ENCODE measurements at regions not wholly inside any gene's neighbourhood (a gene's known extent, or its start where the extent isn't known, plus 50 kb on each side); places are given as distances from the start of the nearest gene placed in this dataset.

DNA sequence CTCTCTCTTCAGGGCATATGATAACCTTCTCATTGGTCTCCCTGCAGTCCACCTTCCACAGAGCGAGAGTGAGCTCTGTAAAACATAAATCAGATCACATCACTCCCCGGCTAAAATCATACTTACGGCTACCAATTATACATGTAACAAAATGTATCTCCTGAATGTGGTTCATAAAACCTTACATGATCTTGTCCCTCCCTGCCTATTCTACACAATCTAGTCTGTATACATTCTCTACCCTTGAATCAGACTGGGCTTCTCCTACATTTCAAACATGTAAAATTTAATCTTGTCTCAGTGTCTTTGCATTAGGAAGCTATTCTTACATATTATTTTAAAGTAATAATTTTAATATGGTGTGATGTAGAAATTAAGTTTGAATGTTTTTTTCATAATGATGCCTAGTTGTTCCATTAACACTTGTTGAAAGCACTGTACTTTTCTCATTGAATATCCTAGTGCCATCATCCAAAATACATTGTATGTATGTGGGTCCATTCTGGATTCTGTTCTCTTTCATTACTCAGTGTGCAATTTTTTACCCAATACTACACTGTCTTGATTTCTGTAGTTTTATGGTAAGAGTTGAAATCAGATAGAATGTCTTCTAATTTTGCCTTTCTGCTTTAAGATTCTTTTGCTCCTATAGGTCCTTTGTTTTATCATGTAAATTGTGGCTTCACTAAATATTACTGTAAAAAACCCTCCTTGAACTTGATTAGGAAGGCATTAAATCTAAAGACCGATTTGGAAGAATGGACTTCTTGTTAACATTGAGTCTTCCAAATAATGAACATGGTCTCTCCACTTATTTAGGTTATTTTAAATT lies 403.3 kb upstream of the EPHA7 start:
- DNase-seq: no peak

DNA sequence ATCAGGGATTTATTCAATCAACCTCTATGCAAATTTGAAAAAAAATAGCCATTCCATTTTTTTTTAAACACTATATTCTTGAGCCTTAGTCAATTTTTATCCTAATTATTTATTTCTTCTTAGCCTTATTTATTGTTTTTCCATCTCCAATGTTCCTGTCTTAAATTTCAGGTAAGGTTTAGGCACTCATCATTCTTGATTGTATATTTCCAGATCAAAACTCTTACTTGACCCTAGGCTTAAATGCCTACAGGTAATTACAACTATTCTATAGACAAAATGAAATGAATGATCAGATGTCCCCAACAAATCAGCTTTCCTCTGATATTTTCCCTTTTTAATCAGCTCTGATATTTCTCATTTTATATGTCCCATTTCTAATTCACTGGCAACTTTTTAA lies 402.6 kb upstream of the EPHA7 start:
- DNase-seq: no peak

DNA sequence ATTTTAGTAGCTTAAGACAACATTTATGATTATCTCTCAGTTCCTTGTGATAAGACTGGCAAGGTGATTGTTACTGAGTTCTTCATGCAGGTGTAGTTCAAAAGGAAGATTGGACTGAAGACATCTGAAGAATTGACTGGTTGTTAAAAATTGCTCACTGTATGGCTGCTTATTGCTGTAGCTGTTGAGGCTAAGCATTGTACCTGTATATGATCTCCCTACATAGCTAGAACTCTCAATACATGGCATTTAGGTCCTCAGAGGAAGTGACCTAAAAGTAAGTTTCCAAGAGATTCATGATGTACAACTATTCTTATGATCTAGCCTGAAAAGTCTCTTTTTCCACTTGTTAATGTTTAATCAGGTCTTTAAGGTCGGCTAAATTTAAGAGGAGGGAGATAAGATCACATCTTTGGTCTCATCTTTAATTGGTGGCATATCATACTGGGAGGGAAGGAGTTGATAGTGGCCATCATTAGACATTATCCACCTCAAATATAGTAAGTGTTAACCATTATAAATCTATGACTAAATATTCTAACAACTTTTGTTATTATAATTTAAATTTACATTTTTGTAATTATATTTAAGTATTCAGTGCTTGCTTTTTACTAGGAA lies 401.2 kb upstream of the EPHA7 start:
- DNase-seq: no peak

DNA sequence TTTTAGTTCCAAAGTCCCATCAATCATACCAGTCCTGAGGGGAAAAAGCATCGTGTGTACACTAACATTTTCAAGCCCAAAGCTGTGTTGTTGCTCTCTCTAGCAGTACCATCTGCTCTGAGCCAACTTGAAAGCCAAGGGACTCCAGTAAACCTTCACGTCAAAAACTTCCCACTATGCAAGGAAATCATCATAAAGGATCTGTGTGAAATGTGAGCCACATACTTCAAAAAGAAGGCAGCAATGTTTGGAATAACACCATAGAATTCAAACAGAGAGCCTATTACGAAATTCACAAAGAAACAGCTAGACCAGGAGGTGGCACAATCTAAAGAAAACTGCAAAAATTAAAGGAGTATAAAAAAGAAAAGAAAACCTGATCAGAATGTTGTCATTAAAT lies 399.8 kb upstream of the EPHA7 start:
- no peak for DNase-seq

DNA sequence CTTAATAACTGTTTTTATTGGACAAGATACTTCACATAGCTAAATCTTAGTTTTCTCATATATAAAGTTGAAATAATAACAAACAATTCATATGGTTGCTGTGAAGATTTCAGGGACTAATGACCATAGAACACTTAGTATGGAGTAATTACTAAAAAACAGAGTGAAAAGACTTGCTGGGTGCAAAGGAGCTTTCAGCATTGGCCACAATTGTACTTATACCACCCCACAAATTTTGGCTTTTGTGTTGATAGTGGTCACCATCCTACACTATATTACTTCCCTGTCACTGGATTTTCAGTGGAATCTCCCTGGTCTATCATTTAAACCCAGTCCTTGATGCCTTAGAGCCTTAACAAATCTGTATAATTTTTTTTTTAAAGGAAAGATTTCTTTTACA lies 398.6 kb upstream of the EPHA7 start:
- DNase-seq: no peak

DNA sequence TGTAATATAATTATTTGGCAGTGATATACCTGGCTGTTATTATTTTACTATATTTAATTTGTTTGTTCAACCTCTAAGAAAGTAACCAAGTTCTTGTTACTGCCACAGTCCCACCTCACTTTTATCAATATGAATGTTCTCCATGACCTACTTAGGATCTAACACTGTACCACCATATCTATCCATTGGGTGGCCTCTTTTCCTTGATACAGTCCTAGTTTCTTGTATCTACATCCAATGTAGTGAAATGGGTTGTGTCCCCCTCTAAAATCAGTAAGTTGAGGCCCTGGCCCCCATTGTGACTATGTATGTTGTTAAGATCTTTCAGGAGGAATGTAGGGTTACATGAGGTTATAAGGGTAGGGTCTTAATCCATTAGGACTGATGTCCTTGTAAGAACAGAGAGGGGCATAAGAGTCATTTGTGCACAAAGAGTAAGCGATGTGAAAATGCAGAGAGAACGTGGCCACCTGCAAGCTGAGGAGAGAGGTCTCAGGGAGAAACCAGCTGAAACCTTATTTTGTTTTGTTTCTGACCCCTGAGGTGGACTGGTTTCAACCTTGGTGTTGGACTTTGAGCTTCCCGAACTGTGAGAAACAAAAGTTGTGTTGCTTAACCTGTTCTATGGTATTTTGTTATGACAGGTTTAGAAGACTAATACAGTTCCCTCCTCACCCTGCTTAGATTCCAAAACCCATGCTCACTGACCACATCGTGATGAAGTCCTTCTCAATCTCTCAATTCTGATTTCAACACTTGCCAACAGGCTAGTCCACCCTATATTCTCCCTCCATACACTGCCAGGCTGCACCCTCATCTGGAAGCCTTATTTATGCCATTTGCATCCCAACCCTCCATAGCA lies 387.3 kb upstream of the EPHA7 start:
- no peak for DNase-seq

DNA sequence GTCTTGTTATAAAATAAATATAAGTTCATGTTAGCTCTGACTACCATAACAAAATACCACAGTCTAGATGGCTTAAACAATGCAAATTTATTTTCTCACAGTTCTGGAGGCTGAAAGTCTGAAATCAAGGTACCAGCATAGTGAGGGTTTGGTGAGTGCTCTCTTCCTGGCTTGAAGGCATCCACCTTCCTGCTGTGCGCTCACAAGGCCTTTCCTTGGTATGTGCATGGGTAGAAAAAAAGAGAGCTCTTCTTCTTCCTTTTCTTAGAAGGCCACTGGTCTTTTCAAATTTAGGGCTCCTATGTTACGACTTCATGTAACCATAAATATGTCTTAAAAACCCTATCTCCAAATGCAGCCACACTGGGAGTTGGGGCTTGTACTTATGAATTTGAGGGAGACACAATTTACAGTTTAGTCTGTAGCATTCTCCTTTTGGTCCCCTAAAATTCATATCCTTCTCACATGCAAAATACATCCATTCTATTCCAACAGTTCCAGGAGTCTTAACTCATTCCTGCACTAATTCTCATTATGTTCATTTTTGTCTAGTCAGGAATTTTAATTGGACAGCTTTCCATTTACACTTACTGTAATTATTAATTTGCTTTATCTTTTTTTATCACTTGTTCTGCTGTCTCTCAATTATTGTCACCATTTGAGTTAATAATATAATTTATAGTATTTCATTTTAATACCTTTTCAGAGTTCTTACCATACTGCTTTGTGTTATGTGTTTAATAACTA lies 381.9 kb upstream of the EPHA7 start:
- DNase-seq: no peak

DNA sequence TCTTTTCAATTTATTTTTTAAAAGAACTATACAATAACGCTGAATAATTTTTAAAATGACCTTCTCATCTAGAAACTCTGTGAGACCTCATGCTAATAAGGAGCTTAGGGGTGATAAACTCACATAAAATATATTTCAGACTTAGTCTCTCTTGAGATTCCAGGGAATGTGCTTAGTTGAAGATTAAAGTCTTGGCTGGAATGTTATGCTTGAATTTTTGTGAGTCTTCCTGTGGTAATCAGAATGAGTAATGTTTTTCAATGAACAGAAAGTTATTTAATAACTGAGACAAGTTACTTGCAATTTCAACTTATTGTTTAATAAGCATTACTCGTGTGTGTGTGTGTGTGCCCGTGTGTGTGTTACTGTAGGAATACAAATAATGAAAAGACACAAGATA lies 379.9 kb upstream of the EPHA7 start:
- no peak for DNase-seq

DNA sequence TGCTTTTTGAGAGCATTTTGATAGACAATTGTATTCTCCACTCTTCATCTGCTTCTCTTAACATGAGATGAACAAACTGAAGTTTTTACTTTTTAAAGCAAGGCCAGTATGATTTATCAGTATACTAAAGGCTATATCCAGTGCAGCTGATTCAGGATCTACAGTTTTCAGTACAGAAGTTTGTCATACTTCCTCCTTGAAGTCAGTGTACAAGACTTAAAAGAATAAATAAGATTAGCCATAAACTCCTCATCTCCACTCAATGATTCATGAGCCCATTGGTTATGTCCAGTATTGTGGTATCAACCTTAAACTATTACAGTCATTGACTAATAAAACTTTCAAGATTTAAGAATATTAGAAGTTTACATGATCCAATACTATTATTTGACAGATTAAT lies 374.8 kb upstream of the EPHA7 start:
- DNase-seq: no peak

DNA sequence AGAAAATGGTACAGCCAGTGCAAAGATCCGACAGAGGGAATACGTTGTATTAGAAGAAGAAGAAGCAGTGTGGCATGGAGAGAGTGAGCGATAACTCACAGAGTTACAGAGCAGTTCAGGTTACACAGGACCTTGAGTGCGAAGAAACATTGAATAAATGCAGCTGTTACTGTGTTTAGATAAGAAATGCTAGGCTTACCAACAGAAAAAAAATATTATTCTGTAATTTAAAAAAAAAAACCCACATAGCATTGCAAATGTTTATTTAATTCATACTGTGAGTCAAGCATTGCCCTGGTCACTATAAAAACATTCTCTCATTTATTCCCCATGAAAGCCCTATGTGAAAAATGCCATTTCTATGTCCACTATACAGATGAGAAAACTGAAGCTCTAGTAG lies 373.4 kb upstream of the EPHA7 start:
- DNase-seq: no peak

DNA sequence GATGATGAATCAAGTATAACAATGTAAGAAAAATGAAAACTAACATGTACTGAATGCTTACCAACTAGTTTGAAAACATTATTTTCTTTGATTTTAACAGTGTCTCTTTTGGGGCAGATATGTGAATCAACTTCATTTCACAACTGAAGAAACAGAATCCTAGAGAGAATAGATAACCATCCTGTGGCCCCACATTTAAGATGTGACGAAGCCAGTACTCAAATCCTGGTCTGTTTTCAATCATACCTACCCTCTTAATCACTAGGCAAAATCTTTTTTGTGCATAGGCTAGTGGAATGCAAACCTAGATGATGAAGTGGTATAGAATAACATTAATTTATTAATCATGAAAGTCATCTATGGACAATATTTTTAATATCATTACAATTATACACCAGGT lies 371.6 kb upstream of the EPHA7 start:
- DNase-seq: no peak

DNA sequence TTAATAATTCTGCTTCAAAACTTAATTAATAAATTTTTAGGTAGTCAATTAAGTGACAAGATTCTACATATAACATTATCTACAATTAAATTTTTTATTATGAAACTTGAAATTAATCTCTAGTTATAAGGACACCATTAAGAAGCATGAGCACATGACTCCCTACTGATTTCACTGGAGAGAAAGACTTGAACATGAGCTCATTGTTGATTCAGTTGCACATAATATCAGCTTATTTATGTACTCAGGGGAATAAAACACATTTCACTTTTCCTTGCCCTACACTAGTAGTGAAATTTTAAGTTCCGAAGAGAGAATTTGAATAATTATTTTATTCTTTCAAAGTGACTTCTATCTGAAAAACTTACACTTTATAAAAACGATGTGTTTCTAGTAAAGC lies 370.2 kb upstream of the EPHA7 start:
- DNase-seq: no peak

DNA sequence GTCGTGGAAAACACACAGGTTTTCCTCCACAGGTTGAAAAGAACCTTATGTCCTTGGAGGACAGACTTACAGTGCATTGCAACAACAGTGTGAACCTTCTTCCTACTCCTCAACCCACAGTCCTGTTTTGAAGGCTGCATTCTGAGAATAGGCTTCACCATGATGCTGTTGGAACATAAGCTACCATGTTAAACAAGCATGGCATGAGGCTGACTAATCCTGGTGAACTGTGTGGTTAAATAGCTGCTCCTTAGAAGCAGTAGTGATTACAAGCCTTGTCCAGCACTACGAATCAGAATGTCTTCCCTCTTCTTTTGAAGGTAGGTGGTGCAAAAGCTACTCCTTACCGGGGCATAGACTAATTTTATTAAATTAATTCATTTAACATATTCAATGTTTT lies 368.5 kb upstream of the EPHA7 start:
- DNase-seq: no peak

DNA sequence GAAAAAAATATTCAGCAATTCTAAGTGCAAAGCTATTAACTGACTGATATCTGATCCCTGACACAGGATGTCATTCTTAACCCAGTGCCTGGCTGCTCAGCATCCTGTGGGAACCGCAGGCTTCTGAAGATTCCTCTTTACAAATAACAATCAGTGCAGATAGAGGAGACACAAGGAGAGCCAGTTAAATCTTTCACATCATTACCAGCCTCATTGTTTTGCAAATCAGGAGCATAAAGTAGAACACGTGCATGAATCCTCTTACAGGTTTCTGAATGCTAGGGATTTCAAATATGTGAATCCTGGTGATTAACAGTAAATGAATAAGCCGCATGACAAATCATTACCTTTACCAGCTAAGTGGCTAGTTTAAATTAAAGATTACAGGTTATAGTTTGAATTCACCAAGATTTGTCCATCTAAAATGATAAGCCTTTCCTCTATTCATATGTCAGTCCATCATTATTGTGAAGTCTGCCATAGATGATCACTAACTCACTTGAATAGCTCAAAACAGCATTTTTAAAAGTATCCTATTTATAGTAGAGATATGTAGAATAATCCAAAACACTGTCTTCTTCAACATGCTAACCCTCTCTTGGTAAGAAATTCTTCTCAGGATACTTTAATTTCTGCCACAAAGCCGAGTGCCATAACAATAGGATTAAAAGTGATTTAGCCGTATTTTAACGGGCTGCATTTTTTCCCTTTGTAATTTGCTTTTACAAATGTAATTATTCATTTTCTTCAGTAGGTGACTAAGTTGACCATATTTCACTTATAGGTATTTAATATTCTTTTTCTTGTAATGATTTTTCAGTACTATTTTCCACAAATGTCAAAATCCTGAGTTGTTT lies 367.3 kb upstream of the EPHA7 start:
- peak; percentile 22 for DNase-seq

DNA sequence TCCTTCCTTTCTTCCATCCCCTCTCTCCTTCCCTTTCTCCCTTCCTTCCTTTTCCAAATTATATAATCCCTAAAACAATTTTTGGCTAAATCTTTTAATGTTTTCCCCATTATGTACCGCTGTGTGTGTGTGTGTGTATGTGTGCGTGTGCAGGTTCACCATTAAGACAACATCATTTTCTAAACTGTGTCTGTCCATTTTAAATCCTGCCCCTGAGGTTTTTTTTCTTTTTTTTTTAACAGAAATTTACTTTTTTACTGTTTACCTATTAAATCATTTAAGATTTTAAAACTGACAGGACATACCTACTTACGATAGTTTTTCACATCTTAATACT lies 366.3 kb upstream of the EPHA7 start:
- DNase-seq: no peak

DNA sequence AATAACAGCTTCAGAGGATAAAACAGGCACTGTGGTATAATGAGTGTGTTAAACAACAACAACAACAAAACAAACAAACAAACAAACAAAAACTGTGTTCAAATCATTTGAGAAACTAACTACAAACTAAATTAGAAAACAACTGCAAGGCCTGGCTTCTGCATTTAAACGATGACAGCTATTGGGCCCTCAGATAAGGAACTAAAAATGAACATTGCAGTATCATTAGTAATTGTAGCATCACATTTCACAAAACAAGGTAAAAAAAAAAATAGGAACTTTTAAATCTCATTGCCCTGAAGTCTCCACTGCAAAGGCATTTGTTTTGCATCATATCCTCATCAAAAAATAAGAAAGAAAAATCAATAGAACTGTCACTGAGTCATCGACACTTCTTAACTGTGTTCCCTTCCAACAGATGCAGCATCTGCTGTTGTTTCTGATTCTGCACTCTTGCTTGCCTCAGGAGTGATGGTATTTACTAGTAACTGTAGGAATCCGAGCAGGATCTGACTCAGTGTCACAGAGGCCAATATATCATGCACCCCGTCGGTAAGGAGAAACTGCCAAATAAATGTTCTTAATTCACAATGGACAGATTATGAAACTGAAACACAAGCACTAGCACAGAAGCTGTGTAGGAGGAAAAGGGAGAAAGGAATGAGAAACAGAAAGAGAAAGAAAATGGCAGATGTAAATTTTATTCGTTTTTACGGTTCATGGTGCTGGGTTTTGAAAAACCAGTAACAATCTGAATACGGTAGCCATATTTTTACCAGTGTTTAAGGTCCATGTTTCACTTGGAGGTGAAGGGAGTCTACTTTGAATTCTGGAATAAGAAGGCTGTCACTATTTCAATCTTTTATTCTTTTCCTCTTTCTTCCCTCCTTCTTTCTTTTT lies 365.7 kb upstream of the EPHA7 start:
- DNase-seq: no peak

DNA sequence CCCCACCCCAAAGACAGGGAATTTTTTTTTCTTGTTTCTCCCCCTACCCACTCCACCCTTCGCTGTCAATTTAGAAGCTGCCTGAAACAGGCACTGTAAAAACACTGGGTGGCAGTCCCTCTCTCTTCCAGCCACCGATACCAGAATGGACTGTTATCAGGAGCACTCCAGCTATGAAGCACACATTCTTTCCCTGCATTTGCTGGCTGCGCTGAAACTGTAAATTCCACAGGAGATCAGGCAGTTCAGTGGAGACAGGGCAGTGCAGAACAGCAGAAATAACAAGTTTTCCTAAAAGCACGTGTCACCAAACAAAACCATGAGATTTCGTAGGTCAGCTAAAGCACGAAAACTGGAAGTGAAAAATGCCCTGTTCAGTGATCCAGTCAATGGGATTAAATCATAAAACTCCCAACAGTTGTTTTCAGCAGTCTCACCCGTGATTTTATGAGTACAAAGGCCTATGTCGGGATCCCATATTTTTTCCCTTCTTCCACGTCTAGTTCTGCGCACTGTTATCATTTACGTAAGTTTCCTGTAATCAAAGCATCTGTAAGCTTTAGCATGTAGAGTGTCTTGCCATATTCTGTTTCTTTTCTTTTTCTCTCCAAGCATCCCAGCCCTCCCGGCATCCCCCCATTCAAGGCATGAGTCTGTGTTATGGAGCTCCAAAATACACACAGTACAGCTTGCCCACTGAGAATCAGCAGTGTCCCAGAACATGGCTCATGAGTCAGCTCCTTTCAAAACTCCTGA lies 359.9 kb upstream of the EPHA7 start:
- peak; percentile 66 for DNase-seq

DNA sequence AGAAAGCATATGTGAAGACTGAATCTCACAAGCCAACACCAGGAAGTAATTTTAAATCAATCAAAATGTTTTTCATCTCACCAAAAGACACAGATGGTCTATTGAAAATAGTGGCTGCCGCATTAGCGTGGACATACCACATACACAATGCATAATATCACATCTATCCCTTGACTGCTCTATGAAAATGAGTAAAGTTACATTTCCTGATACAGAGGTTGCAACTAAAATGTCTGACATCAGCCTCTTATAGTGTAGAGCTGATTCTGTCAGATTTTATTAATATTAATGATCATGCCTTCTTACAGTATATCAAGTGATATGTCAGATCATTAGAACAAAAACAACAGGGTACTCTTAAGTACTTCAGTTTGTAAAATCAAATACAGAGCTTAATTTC lies 339.8 kb upstream of the EPHA7 start:
- DNase-seq: no peak

DNA sequence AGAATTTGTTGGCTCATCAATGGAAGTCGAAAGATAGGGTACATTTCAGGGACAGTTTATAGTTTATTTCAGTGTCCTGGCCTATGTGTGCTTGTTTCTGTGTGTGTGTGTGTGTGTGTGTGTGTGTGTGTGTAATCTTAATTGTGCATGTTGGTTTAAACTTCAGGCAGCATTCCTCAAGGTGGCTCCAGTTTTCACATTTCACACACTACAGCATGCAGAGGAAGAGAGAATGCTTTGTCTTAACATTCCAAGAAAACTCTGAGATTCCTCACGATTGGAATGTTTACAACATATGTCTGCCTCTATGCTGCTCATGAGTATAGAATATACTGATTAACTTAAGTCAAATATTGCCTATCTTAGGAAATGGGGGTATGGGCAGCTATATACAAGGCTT lies 332.6 kb upstream of the EPHA7 start:
- no peak for DNase-seq

DNA sequence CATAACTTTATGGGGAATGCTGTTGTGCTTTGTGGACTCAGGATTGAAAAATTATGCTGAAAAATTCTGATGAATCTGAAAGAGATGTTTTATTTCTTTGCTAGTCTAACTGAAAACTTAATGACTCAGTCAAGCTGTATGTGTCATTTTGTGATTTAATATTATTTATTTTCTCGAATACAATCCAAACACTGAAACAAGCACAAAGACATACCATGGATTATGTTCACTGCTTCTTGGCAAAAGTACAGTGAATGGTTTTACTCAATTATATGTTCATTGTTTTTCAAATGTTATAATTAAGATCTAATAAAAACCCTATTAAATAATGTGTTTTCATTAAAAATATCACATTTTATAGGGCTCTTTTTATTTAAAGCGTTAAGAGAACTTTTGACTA lies 330.6 kb upstream of the EPHA7 start:
- no peak for DNase-seq

Data from eye (tissue), 1 donor.